ENCODE measurements at regions not wholly inside any gene's neighbourhood (a gene's known extent, or its start where the extent isn't known, plus 50 kb on each side); places are given as distances from the start of the nearest gene placed in this dataset.
"Not testable (repeated sequence)": the region's sequence is repeated elsewhere in the genome, so short reads cannot be mapped to it uniquely, and the experiment has no call there.

DNA sequence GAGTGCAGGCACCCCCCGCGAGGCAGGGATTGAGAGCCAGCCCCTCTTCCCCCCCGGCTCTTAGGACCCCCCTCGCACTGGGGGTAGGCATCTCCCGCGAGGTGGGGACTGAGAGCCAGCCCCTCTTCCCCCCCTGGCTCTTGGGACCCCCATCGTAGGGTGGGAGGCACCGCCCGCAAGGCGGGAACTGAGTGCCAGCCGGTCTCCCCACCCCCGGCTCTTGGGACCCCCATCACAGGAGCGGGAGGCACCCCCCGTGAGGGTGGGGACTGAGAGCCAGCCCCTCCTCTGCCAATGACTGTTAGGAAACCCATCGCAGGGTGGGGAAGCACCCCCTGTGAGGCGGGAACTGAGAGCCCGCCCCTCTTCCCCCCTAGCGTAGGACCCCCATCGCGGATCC lies 363.4 kb upstream of the SPRY2 start:
- Histone ChIP-seq H3K4me3 (no peak overlapping the region), H3K36me3 (no peaks in the 10 kb centered on the region), H3K27me3 (no peaks in the 10 kb centered on the region), H3K27ac (no peak overlapping the region), H3K9me3 (peaks cover 0 to 7% of the 10 kb centered on the region in 2 donors), H3K4me1 (no peaks in the 10 kb centered on the region)
- TF ChIP-seq, protein P1, sequence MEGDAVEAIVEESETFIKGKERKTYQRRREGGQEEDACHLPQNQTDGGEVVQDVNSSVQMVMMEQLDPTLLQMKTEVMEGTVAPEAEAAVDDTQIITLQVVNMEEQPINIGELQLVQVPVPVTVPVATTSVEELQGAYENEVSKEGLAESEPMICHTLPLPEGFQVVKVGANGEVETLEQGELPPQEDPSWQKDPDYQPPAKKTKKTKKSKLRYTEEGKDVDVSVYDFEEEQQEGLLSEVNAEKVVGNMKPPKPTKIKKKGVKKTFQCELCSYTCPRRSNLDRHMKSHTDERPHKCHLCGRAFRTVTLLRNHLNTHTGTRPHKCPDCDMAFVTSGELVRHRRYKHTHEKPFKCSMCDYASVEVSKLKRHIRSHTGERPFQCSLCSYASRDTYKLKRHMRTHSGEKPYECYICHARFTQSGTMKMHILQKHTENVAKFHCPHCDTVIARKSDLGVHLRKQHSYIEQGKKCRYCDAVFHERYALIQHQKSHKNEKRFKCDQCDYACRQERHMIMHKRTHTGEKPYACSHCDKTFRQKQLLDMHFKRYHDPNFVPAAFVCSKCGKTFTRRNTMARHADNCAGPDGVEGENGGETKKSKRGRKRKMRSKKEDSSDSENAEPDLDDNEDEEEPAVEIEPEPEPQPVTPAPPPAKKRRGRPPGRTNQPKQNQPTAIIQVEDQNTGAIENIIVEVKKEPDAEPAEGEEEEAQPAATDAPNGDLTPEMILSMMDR (IDR thresholded peaks at IDR 0.05): no peak
- DNase-seq (ENCODE audit: low spot score): no peak

DNA sequence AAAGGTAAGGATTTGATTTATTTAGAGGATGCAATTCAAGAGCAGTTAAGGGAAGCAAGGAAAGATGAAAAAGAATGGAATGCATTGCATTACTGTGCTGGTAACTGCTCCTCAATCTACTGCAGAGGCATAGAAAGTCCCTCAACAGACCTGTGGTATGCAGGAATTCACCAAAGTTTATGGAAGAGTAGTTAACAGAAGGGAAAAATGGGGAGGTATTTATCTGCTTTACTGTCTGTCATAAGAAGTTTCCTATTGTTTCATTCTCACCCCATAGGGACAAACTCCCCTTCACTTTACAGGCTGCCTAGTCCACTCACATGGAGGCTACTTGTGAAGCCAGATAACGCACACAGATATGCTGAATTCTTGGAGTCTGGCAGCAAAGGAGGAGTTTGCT lies 354.9 kb upstream of the SPRY2 start:
- no peak for DNase-seq (ENCODE audit: low spot score)
- Histone ChIP-seq H3K9me3 (peaks cover 0 to 7% of the 10 kb centered on the region in 2 donors), H3K27ac (no peak overlapping the region), H3K36me3 (no peaks in the 10 kb centered on the region), H3K4me3 (no peak overlapping the region), H3K4me1 (no peaks in the 10 kb centered on the region), H3K27me3 (no peaks in the 10 kb centered on the region)
- TF ChIP-seq, protein P1 (IDR thresholded peaks at IDR 0.05): no peak

DNA sequence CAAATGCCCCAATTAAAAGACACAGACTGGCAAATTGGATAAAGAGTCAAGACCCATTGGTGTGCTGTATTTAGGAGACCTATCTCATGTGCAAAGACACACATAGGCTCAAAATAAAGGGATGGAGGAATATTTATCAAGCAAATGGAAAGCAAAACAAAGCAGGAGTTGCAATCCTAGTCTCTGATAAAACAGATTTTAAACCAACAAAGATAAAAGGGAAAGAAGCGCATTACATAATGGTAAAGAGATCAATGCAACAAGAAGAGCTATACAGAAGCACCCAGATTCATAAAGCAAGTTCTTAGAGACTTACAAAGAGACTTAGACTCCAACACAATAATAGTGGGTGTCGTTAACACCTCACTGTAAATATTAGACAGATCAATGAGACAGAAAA lies 350.9 kb upstream of the SPRY2 start:
- H3K4me3 ChIP-seq; H3K9me3 ChIP-seq; H3K36me3 ChIP-seq; H3K4me1 ChIP-seq; H3K27me3 ChIP-seq; H3K27ac ChIP-seq; DNase-seq (ENCODE audit: low spot score): not testable (repeated sequence)

DNA sequence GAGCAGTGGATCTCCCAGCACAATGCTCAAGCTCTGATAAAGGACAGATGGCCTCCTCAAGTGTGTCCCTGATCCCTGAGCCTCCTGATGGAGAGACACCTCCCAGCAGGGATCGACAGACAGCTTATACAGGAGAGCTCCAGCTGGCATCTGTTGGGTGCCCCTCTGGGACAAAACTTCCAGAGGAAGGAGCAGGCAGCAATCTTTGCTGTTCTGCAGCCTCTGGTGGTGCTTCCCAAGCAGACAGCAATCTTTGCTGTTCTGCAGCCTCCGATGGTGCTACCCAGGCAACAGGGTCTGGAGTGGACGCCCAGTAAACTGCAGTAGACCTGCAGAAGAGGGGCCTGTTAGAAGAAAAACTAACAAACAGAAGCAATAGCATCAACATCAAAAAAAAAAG lies 349.3 kb upstream of the SPRY2 start:
- Histone ChIP-seq H3K27ac (no peak overlapping the region), H3K36me3 (no peaks in the 10 kb centered on the region), H3K4me3 (no peak overlapping the region), H3K27me3 (no peaks in the 10 kb centered on the region), H3K9me3 (no peaks in the 10 kb centered on the region), H3K4me1 (no peaks in the 10 kb centered on the region)
- TF ChIP-seq, protein P1 (IDR thresholded peaks at IDR 0.05): no peak
- no peak for DNase-seq (ENCODE audit: low spot score)

DNA sequence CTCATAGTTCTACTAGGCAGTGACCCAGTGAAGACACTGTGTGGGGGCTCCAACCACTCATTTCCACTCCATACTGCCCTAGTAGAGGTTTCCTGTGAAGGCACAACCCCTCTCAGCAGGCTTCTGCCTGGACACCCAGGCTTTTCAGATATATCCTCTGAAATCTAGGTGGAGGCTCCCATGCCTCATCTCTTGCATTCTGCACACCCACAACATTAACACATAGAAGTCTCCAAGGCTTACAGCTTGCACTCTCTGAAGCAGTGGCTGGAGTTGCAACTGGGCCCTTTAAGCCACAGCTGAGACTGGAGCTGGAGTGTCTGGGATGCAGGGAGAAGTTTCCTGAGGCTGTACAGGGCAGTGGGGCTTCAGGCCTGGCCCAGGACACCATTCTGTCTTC lies 347.7 kb upstream of the SPRY2 start:
- Histone ChIP-seq H3K4me3 (no peak overlapping the region), H3K27ac (no peak overlapping the region), H3K4me1 (no peaks in the 10 kb centered on the region), H3K36me3 (no peaks in the 10 kb centered on the region), H3K9me3 (no peaks in the 10 kb centered on the region), H3K27me3 (no peaks in the 10 kb centered on the region)
- TF ChIP-seq, protein P1 (IDR thresholded peaks at IDR 0.05): no peak
- no peak for DNase-seq (ENCODE audit: low spot score)

DNA sequence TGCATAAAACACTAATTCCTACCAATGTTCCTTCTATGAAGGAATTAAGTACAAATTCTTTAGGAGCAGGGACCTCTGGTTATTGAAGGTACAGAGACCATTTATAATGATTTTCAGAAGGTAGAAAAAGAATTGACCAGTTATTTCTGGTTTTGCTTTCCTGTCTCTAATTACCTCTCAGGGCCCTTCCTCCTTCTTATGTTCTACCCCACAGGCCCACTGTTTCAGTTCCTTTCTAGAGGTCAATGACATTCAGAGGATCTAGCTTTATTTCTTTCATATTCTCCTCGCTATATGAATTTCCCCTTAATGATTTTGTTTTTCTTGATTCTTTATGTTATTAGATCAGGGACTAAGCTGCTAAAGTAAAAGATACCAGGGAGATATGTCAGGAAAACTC lies 345.0 kb upstream of the SPRY2 start:
- H3K4me3 ChIP-seq: no peak overlapping the region
- no peaks in the 10 kb centered on the region for H3K36me3 ChIP-seq
- no peak for DNase-seq (ENCODE audit: low spot score)
- no peak overlapping the region for H3K27ac ChIP-seq
- H3K9me3 ChIP-seq: no peaks in the 10 kb centered on the region
- TF ChIP-seq, protein P1 (IDR thresholded peaks at IDR 0.05): no peak
- H3K4me1 ChIP-seq: no peaks in the 10 kb centered on the region
- no peaks in the 10 kb centered on the region for H3K27me3 ChIP-seq
